DMS79 treated with DMSO at 0.1 percent for 48 hours (cell line): ENCODE measurements at regions not wholly inside any gene's neighbourhood (a gene's known extent, or its start where the extent isn't known, plus 50 kb on each side); places are given as distances from the start of the nearest gene placed in this dataset.
A peak's percentile ranks its signal among the peaks of the same experiment; 100 is the strongest.
"Not testable (repeated sequence)": the region's sequence is repeated elsewhere in the genome, so short reads cannot be mapped to it uniquely, and the experiment has no call there.

Experiments
- DNase-seq: peaks from one replicate; lab custom pipeline; 2025; lab: John Stamatoyannopoulos, UW

- DNase-seq = no peak
Observed at GRCh38 chr7:136412952-136413351, 435.8 kb upstream of the MTPN start.

GRCh38 chr7:136405931-136406777 is 429.0 kb upstream of the MTPN start:
- peak; percentile 13 for DNase-seq

- no peak for DNase-seq
Observed at GRCh38 chr7:136403591-136403990, 426.4 kb upstream of the MTPN start.

- DNase-seq = no peak
Observed at GRCh38 chr7:136400877-136401276, 423.7 kb upstream of the MTPN start.

GRCh38 chr7:136399385-136399784 is 422.2 kb upstream of the MTPN start:
- no peak for DNase-seq

- DNase-seq = no peak
Observed at GRCh38 chr7:136392856-136393255, 415.7 kb upstream of the MTPN start.

GRCh38 chr7:136391371-136391770 is 414.2 kb upstream of the MTPN start:
- DNase-seq = no peak

- DNase-seq = no peak
Observed at GRCh38 chr7:136389933-136390332, 412.8 kb upstream of the MTPN start.

- DNase-seq = no peak
Observed at GRCh38 chr7:136386876-136387275, 409.7 kb upstream of the MTPN start.

- DNase-seq = not testable (repeated sequence)
Observed at GRCh38 chr7:136371409-136371808, 394.2 kb upstream of the MTPN start.

GRCh38 chr7:136370137-136370536 is 393.0 kb upstream of the MTPN start:
- DNase-seq = no peak

GRCh38 chr7:136369225-136369624 is 392.1 kb upstream of the MTPN start:
- DNase-seq = no peak

GRCh38 chr7:136359333-136359903 is 382.3 kb upstream of the MTPN start:
- no peak for DNase-seq

- DNase-seq = no peak
Observed at GRCh38 chr7:136353287-136353686, 376.1 kb upstream of the MTPN start.

- no peak for DNase-seq
Observed at GRCh38 chr7:136348542-136349192, 371.5 kb upstream of the MTPN start.

GRCh38 chr7:136348142-136348541 is 371.0 kb upstream of the MTPN start:
- DNase-seq = no peak

- no peak for DNase-seq
Observed at GRCh38 chr7:136347488-136347887, 370.3 kb upstream of the MTPN start.

- DNase-seq = no peak
Observed at GRCh38 chr7:136342251-136342650, 365.1 kb upstream of the MTPN start.

- no peak for DNase-seq
Observed at GRCh38 chr7:136339464-136339863, 362.3 kb upstream of the MTPN start.

GRCh38 chr7:136336932-136337331 is 359.8 kb upstream of the MTPN start:
- DNase-seq = peak; percentile 83

- no peak for DNase-seq
Observed at GRCh38 chr7:136333636-136334035, 356.5 kb upstream of the MTPN start.

GRCh38 chr7:136326045-136326609 is 349.0 kb upstream of the MTPN start:
- DNase-seq = peak; percentile 52

- DNase-seq = no peak
Observed at GRCh38 chr7:136325578-136325977, 348.4 kb upstream of the MTPN start.
